Effector memory CD4-positive, alpha-beta T cell (primary cell): ENCODE measurements at regions not wholly inside any gene's neighbourhood (a gene's known extent, or its start where the extent isn't known, plus 50 kb on each side); places are given as distances from the start of the nearest gene placed in this dataset.
"Not testable (repeated sequence)": the region's sequence is repeated elsewhere in the genome, so short reads cannot be mapped to it uniquely, and the experiment has no call there.

Source experiments
- DNase-seq, 3 donors: peaks; one replicate each; pipeline ENCODE4 v3.0.0-alpha.2; 2020
- H3K27ac ChIP-seq: 2 replicates; pipeline ENCODE4 v1.7.0; 2013; ENCODE audit warnings: mild to moderate bottlenecking, low read length, moderate library complexity; ENCODE audit not compliant: insufficient read depth, poor library complexity, severe bottlenecking
- H3K27me3 ChIP-seq: replicated peaks from 2 replicates; pipeline ENCODE4 v1.7.0; 2013; ENCODE audit warnings: mild to moderate bottlenecking, low read length; ENCODE audit not compliant: insufficient read depth, control insufficient read depth, poor library complexity, severe bottlenecking
- H3K36me3 ChIP-seq: 2 replicates; pipeline ENCODE4 v1.7.0; 2013; ENCODE audit warnings: mild to moderate bottlenecking, low read length, moderate library complexity; ENCODE audit not compliant: control insufficient read depth, insufficient read depth
- H3K4me1 ChIP-seq: 2 replicates; pipeline ENCODE4 v1.7.0; 2013; ENCODE audit warnings: low read length, mild to moderate bottlenecking; ENCODE audit not compliant: control insufficient read depth, insufficient read depth, poor library complexity, severe bottlenecking
- H3K4me3 ChIP-seq: 2 replicates; pipeline ENCODE4 v1.7.0; 2013; ENCODE audit warnings: low read length, low read depth, mild to moderate bottlenecking; ENCODE audit not compliant: insufficient read depth, poor library complexity, severe bottlenecking
- H3K9me3 ChIP-seq: 2 replicates; pipeline ENCODE4 v1.7.0; 2013; ENCODE audit warnings: mild to moderate bottlenecking, low read length, moderate library complexity; ENCODE audit not compliant: control insufficient read depth

DNA sequence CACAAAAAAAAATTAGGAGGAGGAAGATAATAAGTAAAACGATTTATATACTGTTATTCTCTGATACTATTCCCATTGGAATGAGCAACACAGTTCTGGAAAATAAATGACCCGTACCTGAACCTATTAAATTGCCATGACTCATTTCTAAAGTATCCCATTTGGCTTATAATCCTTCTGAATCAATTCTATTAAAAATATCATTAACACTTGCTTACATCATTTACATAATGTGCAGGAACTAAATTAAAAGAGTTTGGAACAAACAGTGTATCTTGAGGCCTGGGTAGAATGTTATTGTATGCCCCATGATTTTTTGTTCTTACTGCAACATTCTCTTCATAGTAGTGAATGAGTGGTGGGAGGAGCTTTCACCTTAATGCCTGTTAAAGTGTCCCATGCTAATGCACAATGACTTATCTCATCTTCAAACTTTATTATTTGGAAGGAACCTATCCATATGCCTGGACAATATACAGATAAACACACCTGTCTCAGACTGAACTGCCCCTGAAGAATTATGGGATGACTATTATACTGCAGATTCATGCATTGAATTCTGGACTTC, 549.9 kb upstream of the ACVR2A start:
- no peak for DNase-seq

DNA sequence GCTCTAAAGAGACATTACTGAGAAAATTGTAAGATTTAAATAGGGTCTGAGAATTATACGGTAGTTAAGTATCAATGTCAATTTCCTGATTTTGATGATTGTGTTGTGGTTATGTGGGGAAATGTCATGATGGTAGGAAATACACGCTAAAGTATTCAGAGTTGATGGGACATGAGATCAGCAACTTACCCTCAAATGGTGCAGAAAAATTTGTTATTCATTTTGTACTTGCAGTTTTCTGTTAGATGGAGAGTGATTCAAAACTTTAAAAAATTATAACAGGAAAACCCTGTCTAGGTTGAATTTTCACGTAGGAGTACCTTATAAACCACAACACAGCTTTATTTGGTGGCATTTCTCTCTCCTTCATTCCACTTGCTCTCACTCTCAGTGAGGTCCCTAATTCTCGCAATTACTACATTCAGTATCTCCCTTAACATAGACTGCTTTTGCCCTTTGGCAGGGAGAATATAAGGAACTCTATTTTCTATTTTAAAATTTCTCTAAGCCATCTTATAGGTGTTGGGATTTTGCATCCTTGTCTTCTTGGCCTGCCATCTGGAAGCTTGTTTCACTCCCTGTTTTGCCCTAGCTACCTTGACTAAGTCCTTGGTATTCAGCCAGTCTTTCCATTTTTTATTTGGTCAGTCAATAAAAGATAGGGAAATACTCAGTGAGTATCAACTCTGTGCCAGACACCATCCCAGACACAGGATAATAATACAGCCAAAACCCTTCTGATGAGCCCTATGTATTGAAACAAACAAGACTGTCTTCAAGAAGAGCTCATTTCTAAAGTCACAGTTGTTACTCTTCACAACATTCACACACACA, 550.6 kb upstream of the ACVR2A start:
- H3K4me3 ChIP-seq, result no peak overlapping the region
- H3K36me3 ChIP-seq, result no peaks in the 10 kb centered on the region
- no peak for DNase-seq
- H3K27me3 ChIP-seq, result no peaks in the 10 kb centered on the region
- no peaks in the 10 kb centered on the region for H3K9me3 ChIP-seq
- no peak overlapping the region for H3K27ac ChIP-seq
- H3K4me1 ChIP-seq, result peaks cover 33% of the 10 kb centered on the region

More for the DNA sequence above, 549.9 kb upstream of the ACVR2A start:
- H3K4me3 ChIP-seq, result no peak overlapping the region
- no peaks in the 10 kb centered on the region for H3K9me3 ChIP-seq
- H3K36me3 ChIP-seq, result no peaks in the 10 kb centered on the region
- no peaks in the 10 kb centered on the region for H3K27me3 ChIP-seq
- H3K4me1 ChIP-seq, result peaks cover 33% of the 10 kb centered on the region
- H3K27ac ChIP-seq, result no peak overlapping the region

- DNase-seq, result peak in 2 of 3 donors; percentile 1 to 4
- Histone ChIP-seq H3K36me3 (no peaks in the 10 kb centered on the region), H3K4me3 (no peak overlapping the region)
Measured at GRCh38 chr2:147288131-147288530, 556.7 kb upstream of the ACVR2A start.

DNA sequence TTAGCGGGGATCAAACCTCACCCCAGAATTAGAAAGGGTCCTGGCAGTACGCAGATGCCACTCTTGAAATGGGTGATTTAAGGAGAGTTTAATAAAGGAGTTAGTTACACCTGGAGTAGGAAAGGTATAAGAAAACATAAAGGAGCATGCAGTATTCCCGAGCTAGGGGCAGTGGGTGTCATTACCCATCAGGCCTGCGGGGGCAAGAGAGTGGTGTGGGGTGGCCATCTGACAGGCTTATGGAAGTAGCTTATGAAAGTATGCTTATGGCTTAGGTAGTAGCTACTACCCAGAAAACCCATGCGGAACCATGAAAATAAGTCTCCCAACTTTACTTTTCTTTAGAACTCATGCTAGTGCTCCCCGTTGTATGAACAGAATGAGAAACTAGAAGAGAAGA, 568.9 kb upstream of the ACVR2A start:
- Histone ChIP-seq H3K36me3 (no peaks in the 10 kb centered on the region), H3K9me3 (no peaks in the 10 kb centered on the region), H3K4me3 (no peak overlapping the region), H3K27ac (no peak overlapping the region), H3K27me3 (no peaks in the 10 kb centered on the region), H3K4me1 (no peaks in the 10 kb centered on the region)
- no peak for DNase-seq

More at GRCh38 chr2:147288131-147288530, 556.7 kb upstream of the ACVR2A start:
- peaks cover 5% of the 10 kb centered on the region for H3K4me1 ChIP-seq
- no peaks in the 10 kb centered on the region for H3K27me3 ChIP-seq
- H3K27ac ChIP-seq, result no peak overlapping the region
- no peaks in the 10 kb centered on the region for H3K9me3 ChIP-seq

DNA sequence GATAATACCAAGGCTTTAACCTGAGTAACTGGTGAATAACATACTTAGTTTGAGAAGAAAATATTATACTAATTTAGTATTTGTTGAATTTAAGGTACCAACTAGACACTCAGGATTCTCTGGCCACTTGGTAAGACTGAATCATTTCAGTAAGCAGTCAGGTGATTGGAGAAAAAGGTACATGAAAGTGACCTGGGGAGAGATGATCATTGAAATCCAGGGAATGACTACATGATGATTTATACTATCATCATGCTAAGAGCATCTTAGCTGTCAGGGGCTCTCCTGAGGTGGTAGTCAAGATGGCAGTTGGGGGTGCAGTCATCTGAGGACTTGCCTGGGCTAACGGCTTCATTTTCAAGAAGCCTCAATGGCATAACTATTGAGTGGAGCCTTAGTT, 571.2 kb upstream of the ACVR2A start:
- Histone ChIP-seq H3K4me3 (no peak overlapping the region), H3K27me3 (no peaks in the 10 kb centered on the region), H3K9me3 (peaks cover 5% of the 10 kb centered on the region), H3K36me3 (no peaks in the 10 kb centered on the region), H3K4me1 (no peaks in the 10 kb centered on the region), H3K27ac (no peak overlapping the region)
- DNase-seq, result no peak

DNA sequence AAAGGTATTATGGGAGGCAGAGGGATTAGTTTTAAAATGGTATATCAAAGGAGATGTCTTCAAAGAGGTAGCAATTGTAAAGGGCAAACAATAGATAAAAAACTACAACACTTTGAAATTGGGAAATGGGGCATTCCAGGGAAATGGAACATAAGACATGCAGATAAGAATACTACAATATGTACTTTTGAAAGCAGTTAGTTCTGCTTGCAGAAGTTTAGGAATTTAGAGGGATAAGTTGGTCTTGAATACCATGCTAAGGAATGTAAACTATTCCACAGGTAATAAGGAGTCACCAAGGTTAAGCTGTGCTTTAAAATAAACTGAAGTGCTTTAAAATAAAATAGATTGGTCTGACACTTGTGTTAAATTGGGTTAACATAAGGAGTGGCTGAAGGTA, 571.7 kb upstream of the ACVR2A start:
- Histone ChIP-seq H3K27ac (no peak overlapping the region), H3K9me3 (peaks cover 5% of the 10 kb centered on the region), H3K4me1 (no peaks in the 10 kb centered on the region), H3K36me3 (no peaks in the 10 kb centered on the region), H3K4me3 (no peak overlapping the region), H3K27me3 (no peaks in the 10 kb centered on the region)
- DNase-seq, result no peak

DNA sequence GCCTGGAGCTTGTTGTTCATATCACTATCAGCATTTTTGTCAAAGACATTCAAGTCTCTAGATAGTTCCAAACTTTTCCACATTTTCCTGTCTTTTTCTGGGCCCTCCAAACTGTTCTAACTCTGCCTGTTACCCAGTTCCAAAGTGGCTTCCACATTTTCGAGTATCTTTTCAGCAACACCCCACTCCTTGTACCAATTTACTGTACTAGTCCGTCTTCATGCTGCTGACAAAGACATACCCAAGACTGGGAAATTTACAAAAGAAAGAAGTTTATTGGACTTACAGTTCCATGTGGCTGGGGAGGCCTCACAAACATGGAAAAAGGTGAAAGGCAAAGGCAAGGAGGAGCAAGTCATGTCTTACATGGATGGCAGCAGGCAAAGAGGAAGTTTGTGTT, 575.2 kb upstream of the ACVR2A start:
- H3K4me1 ChIP-seq, H3K9me3 ChIP-seq, H3K27ac ChIP-seq, H3K27me3 ChIP-seq, H3K4me3 ChIP-seq, DNase-seq, H3K36me3 ChIP-seq: not testable (repeated sequence)

GRCh38 chr2:147260241-147260640, 584.6 kb upstream of the ACVR2A start:
- Histone ChIP-seq H3K4me1 (no peaks in the 10 kb centered on the region), H3K9me3 (no peaks in the 10 kb centered on the region), H3K4me3 (no peak overlapping the region), H3K36me3 (no peaks in the 10 kb centered on the region), H3K27me3 (no peaks in the 10 kb centered on the region), H3K27ac (no peak overlapping the region)
- no peak for DNase-seq

GRCh38 chr2:147255812-147256211, 589.0 kb upstream of the ACVR2A start:
- no peaks in the 10 kb centered on the region for H3K27me3 ChIP-seq
- no peaks in the 10 kb centered on the region for H3K4me1 ChIP-seq
- no peak overlapping the region for H3K4me3 ChIP-seq
- no peaks in the 10 kb centered on the region for H3K9me3 ChIP-seq
- no peak overlapping the region for H3K27ac ChIP-seq
- no peak for DNase-seq
- no peaks in the 10 kb centered on the region for H3K36me3 ChIP-seq

- no peak for DNase-seq
- no peak overlapping the region for H3K27ac ChIP-seq
- no peaks in the 10 kb centered on the region for H3K9me3 ChIP-seq
- no peaks in the 10 kb centered on the region for H3K4me1 ChIP-seq
- no peak overlapping the region for H3K4me3 ChIP-seq
- H3K36me3 ChIP-seq, result no peaks in the 10 kb centered on the region
- no peaks in the 10 kb centered on the region for H3K27me3 ChIP-seq
Measured at GRCh38 chr2:147250652-147251356, 594.0 kb upstream of the ACVR2A start.
